HL-60/S4 (cell line): ENCODE measurements at regions not wholly inside any gene's neighbourhood (a gene's known extent, or its start where the extent isn't known, plus 50 kb on each side); places are given as distances from the start of the nearest gene placed in this dataset.
"Not testable (repeated sequence)": the region's sequence is repeated elsewhere in the genome, so short reads cannot be mapped to it uniquely, and the experiment has no call there.

Source experiments
- in situ Hi-C: fragments of 300-500 bp; cut with MboI; formaldehyde crosslinking; loops from 2 replicates; pipeline ENCODE4 v1.14.3; 2022; ENCODE audit warnings: low sequenced_read_pairs

DNA sequence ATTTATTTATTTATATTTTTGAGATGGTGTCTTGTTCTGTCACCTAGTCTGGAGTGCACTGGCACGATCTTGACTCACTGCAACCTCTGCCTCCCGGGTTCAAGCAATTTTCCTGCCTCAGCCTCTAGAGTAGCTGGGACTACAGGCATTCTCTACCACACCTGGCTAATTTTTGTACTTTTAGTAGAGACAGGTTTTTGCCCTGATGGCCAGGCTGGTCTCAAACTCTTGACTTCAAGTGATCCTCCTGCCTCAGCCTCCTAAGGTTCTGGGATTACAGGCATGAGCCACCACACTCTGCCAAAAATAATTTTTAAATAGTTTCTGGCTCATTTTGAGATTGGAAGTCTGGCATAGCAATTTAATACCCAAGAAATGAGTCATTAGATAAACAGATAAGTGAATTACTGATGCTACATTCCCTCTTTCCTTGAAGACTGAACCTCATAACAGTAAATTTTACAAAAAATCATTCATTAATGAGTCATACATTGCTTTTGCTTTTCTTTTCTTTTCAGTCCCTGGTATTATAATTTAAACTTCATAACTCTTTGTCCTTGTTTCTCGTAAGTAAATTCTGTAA lies 881.6 kb upstream of the PIK3C3 start:
- in situ Hi-C loops = no loop called here

DNA sequence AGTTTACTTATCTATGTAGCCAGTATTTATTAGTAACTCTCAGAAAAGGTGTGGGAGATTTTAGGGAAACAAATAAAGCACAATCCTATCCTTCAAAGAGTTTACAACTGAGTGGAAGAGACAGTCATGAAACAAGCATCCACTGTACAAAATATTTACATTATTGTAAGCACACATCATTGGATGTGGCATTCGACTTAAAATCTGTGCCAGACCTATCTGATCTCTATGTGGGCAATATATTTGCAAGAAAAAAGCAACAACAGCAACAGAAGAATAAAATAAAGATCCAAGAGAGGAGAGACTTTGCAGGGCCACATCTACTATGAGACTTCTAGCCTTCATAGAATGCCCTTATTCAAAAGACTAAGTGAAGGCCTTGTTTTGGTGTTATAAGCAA lies 882.1 kb upstream of the PIK3C3 start:
- in situ Hi-C loops = no loop called here

DNA sequence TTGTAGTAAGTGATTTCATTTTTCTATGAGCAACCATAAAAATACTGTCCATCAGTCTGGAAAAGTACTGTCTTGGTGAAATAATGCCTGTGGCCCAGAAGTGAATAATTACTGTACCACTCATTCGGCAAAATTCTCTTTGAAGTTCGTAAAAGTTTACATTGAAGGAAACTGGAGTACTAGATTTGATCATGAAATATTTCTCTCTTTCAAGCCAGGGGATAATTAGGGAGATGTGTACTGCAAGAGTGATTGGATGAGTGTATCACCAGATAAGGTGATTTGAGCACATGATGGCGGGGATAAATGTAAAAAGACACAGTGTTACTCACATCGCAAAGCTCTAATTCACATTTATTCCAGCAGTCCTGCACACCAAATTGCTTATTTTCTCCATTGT lies 883.2 kb upstream of the PIK3C3 start:
- in situ Hi-C loops = no loop called here

DNA sequence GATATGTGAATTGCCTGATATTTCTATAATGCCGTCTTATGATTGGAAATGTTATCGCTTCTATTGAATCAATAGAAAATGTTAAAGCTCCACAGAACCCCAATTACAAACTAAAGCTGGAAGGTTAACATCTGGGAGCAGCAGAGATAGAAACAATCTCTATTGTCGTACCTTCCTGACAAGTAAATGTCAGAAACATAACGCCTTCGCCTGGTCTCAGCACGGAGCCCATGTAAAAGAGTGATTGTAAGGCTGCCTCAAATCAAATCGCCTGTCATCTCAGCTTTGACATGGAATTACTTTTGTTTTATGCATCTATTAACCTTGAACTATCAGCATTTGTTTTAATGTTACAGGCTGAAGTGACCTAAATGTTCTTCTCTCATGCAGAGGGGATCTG lies 885.9 kb upstream of the PIK3C3 start:
- in situ Hi-C loops = no loop called here

DNA sequence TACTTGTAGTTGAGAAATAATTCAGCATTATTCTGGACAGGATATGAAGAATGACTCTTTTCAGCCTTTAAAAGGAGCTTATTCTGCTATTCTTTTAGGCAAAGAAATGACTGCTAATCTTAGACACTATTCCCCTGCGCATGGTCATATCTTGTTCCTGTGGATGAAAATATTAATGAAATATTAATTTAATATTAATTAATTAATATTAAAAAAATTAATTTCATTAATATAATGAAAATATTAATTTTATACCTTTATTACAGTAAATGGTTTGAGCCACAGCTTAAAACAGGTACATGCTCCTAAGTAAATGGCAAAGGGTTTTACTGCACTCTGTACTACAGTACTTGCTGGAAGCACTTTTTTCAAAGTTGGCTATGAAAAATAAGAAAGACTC lies 890.1 kb upstream of the PIK3C3 start:
- in situ Hi-C loops = no loop called here

DNA sequence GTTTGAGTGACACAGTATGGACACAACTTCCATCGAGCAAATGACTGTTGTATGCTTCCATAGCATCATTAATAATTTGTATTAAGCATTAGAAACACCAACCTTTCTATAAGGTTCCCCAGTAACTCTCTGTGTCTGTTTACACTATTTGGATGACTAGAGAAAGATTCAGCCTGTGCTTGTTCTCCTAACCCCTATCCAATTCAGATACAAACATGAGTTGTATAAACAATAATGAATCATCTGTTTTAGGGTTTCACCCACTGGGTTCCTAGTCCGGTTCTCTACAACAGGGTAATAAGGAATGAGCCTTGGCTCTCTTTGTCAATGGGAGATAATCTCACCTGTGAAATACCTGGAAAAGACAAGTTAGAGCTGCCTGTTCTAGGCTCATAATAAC lies 894.1 kb upstream of the PIK3C3 start:
- in situ Hi-C loops = no loop called here

DNA sequence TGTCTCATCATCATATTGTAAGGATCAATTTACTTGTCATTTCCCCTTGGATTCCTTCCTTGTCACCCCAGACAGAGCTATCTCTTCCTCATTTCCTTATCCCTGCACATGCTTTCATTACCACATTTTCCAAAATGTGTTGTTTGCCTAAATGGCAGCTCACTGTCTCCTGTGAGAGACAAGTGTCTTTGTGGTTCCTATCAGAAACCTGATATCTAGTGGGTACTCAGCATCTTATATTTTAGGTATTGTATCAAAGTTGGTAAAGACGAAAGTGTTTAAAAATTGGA lies 896.0 kb upstream of the PIK3C3 start:
- in situ Hi-C loops = no loop called here

DNA sequence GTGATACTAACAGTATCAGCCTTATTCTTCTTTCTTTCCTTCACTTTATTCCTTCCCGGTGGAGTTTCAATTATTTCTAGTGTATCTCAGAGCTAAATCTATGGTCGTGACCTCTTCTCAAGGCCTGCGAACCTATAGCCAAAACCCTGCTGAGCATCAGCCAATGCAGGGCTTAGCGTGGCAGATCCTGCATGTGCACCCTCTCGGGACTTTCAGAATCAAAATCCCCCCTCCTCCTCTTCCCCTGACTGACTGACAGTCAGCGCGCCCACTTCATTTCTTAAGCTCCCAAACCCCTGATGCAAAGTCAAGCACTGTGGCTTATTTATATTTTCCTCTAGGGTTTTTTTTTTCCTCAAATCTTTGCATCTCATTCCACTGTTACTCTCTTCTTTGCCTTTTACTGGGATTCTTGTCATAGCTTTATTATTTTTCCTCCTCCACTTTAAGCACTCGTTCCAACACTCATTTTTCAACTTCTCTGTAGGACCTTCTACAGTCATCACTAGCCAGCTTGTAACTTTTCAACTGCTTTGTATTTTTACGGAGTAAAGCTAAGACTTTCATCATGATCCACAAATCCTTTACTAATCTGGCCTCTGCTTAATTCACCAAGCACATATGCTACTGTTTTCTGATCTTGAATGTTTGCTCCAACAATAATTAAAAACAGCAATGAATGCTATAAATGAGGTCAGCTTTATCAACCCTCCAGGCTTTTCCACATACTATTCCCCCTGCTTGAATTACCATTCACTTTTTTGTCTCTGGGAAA lies 896.5 kb upstream of the PIK3C3 start:
- in situ Hi-C loops = no loop called here

DNA sequence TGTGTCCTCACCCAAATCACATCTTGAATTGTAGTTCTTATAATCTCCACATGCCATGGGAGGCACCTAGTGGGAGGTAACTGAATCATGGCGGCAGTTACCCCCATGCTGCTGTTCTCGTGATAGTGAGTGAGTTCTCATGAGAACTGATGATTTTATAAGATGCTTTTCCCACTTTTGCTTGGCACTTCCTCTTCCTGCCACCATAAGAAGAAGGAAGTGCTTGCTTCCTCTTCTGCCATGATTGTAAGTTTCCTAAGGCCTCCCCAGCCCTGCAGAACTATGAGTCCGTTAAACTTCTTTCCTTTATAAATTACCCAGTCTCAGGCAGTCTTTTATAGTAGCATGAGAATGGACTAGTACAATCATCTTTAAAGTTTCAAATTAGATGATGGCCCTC lies 902.4 kb upstream of the PIK3C3 start:
- in situ Hi-C loops = no loop called here

DNA sequence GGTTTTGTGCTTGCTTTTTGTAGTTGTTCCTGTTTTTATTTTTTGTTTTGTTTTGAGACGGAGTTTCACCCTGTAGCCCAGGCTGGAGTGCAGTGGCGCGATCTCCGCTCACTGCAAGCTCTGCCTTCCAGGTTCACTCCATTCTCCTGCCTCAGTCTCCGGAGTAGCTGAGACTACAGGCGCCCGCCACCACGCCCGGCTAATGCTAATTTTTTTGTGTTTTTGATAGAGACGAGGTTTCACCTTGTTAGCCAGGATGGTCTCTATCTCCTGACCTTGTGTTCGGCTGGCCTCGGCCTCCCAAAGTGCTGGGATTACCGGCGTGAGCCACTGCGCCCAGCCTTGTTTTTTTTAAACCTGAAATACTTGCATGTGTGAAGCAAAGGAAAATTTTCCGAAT lies 908.8 kb upstream of the PIK3C3 start:
- in situ Hi-C loops = not testable (repeated sequence)

DNA sequence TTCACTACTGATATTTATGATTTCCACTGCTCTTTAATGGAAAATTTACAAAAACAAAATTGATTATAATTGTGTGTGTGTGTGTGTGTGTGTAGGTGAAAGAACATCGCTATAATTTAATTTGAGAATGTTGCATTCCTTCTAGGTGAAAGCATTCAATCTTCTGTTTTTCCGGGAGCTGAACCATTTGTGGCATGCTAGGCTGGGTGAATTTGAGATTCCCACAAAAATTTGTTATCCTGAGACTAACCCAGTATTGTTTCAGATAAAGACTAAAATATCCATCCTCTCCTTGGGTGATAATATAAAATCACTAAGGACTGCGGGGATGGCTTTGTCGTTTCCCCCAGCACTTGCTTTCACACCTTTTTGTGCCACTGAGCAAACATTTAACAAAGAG lies 911.2 kb upstream of the PIK3C3 start:
- in situ Hi-C loops = no loop called here

DNA sequence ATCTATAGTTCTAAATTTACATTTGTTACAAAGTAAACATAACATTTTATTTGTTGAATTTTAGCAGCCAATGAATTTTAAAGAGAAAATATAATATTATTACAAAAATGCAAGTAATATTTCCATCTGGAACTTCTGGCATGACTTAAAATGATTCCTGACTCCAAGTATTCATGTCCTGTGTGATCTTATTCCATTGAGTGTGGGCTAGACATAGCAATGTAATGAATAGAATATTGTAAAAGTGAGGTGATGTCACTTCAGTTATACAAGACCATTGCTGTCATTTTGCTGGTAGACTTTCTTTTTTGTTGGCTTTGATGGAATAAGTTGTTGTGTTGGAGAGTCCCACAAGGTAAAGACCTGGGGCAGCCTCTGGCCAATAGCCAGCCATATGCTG lies 912.2 kb upstream of the PIK3C3 start:
- in situ Hi-C loops = no loop called here

DNA sequence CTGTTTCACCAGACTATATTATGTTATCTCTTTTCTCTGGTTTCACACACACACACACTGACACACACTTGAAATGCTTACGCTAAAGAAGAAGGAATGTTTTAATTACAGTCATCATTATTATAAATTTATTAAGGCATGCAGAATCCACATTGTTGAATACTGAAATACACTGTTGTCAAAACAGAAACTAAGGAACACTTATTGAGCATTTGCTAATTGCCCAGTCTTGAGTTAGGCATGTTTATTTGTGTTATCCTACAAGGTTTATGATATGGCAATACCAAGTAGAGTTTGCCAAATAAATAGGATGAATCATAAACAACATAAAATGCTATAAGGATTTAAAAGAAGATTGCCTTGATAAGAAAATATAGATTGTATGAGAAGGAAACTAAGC lies 917.0 kb upstream of the PIK3C3 start:
- in situ Hi-C loops = no loop called here

DNA sequence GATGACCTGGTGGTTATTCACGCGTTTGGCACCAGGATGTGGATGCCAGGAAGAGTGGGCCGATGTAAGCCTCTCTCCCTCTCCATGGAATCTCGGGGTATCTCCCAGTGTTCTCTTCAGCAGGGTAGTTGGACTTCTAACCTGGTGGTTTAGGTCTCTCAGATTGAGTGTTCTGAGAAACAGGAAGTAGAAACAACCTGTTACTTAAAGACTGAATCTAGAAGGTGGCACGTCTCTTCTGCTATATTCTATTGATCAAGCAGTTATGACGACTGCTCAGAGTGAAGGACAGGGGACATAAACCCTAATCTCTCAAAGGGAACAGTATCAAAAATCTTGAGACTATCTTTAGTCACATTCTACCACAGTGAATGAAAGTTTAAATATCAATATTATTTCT lies 918.7 kb upstream of the PIK3C3 start:
- in situ Hi-C loops = no loop called here

DNA sequence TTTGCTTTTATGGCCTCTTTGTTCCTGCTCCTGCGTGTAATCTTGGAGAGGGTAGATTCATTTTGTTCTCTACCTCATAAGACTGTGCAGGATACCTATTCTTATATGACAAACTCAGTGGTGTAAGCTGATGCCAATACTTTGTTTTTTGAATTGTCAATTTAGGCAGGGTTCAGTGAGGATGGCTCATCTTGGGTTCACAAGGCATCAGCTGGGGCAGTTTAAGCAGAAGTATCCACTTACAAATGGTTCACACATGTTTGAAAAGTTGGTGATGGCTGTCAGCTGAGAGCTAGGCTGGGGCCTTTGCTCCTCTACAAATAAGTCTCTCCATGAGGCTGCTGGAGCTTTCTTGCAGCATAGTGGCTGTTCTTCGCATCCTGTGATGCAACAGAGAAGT lies 920.6 kb upstream of the PIK3C3 start:
- in situ Hi-C loops = no loop called here

DNA sequence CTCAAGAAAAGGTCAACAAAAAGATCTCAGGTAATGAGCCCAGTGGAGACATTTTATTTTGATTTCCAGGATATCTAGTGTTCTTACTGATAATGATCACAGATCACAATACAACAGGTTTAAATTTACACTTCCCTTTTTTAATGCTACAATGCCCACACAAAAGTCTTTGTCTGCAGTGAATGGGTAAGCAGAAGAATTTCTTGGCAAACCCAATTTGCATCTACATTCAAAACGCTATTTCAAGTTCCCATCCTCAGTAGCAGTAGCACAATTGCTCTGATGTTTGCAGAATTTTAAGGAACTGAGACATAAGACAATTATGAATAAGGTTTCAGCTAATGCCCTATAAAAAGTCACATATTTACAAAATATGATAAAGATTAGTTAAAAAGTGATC lies 929.4 kb upstream of the PIK3C3 start:
- in situ Hi-C loops = no loop called here

DNA sequence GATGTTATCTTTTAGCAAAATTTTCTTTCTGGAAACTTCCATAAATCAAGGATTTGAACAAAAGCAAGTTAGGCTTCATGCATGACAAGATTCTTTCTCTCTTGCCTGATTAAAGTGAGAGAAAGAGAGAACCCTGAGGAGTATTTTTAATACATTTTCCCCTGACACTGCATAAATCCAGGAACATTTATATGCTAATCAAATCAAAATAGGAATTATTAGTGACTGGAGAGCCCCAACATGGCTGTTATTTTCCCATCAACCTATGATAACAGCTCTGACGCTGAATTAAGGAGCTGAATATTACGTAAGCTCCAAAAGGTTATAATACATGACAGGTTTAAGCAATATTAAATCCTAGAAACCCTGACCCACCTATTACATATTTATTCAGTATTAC lies 930.2 kb upstream of the PIK3C3 start:
- in situ Hi-C loops = no loop called here

DNA sequence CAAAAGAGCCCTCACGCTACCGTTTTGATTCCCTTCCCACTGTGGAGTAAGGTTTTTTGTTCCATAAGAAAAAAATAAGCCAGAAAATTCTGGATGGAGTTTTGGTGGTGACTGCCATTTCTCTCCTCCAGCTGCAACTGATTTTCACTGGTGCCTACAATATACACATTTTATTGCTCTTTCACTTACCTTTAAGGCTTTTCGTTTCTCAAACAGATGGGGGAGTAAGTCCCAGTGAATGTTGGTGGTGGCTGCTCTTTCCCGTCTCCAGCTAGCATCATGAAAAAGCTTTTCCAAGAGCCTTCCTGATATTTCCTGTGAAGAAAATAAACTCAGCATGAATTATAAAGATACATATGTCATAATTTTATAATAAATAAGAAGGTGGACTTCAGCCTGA lies 932.5 kb upstream of the PIK3C3 start:
- in situ Hi-C loops = no loop called here

DNA sequence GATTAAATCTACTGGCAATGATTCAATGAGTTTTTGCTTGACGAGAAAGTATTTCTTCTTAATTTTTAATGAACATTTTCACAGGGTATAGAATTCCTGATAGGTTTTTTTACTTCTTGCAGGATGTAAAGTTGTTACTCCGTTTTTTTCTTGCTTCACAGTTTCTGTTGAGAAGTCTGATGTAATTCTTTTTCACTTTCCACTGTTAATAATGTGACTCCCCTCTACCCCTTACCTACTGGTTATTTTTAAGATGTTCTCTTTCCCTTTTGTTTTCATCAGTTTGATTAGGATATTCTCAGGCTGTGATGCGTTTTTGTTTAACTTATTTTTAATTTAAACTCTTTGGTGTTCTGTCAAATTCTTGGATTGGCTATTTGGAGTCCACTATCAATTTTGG lies 933.9 kb upstream of the PIK3C3 start:
- in situ Hi-C loops = no loop called here

DNA sequence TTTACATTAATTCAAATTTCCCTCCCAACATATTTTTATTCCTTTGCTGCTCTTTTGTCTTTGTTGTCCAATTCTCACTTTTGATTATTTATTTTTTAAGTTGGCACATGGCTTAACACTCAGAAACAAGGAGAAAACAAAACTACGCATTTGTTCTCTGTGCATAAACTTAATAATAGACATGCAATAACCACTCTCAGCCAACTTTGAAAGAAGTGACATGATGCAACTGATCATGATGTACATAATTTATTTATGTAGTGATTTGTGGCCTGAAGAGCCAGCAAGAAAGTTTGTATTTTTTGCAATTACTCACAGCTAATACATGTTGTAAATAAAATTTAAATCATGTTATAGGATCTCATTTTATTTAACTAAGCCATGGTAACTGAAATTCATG lies 942.8 kb upstream of the PIK3C3 start:
- in situ Hi-C loops = no loop called here

DNA sequence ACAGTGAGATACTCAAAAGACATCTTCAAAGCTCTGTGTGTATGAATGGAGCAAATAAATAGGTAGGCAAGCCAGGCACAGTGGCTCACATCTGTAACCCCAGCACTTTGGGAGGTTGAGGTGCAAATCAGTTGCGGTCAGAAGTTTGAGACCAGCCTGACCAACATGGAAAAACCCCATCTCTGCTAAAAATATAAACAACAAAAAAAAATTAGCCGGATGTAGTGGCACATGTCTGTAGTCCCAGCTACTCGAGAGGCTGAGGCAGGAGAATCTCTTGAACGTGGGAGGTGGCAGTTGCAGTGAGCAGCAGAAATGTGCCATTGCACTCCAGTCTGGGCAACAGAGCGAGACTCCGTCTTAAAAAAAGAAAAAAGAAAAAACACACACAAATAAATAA lies 945.1 kb upstream of the PIK3C3 start:
- in situ Hi-C loops = no loop called here

DNA sequence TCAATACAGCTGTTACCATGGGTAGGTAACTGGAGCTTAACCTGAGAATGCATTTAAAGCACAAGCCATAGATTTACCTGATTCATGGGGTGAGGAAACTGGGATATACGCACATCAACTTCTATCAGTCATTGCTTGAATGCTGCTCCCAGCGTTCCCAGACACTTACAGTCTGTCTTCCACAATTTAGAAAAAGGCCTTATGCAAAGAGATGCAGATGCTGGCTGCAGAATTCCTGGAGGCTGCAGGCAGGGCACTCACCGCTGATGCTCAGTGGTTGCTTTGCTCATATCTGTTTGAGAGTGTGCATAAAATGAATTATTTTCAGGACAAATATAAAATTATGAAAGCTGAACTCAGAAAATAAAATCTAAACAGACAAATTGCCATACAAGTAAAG lies 950.7 kb upstream of the PIK3C3 start:
- in situ Hi-C loops = no loop called here

DNA sequence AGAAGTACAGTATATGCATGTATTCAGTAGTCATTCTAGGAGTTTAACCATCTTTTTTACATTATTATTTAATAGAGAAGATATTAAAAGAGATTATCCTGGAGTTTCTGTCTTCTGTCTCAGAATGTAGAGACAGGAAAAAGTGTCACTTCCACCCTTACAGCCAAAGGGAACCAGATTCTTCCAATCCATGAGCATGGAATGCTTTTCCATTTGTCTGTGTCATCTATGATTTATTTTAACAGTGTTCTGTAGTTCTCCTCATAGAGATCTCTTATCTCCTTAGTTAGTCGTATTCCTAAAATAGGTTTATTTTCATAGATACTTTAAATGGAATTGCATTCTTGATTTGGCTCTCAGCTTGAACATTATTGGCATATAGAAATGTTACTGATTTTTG lies 959.5 kb upstream of the PIK3C3 start:
- in situ Hi-C loops = no loop called here
